IPS-20b (cell line): ENCODE measurements at regions not wholly inside any gene's neighbourhood (a gene's known extent, or its start where the extent isn't known, plus 50 kb on each side); places are given as distances from the start of the nearest gene placed in this dataset.

Source experiments
- H3K27ac ChIP-seq: one replicate; pipeline ENCODE4 v1.5.1; 2013; ENCODE audit warnings: low read length
- H3K27me3 ChIP-seq: 2 replicates; pipeline ENCODE4 v1.6.1; 2013; ENCODE audit warnings: mild to moderate bottlenecking, low read length, inconsistent platforms; ENCODE audit not compliant: insufficient read depth
- H3K36me3 ChIP-seq: 2 replicates; pipeline ENCODE4 v1.6.1; 2013; ENCODE audit warnings: low read depth, mild to moderate bottlenecking, inconsistent platforms, low read length, moderate library complexity; ENCODE audit not compliant: insufficient read depth
- H3K4me1 ChIP-seq: 2 replicates; pipeline ENCODE4 v1.6.1; 2013; ENCODE audit warnings: mild to moderate bottlenecking, control low read depth, inconsistent platforms, low read length, moderate library complexity; ENCODE audit not compliant: insufficient read depth
- H3K4me3 ChIP-seq: 2 replicates; pipeline ENCODE4 v1.5.1; 2013; ENCODE audit warnings: mild to moderate bottlenecking, low read length, inconsistent platforms
- H3K9ac ChIP-seq: 2 replicates; pipeline ENCODE4 v1.6.1; 2013; ENCODE audit warnings: low read depth, mild to moderate bottlenecking, inconsistent platforms, low read length, moderate library complexity
- H3K9me3 ChIP-seq: 2 replicates; pipeline ENCODE4 v1.6.1; 2013; ENCODE audit warnings: mild to moderate bottlenecking, low read depth, low read length, inconsistent platforms; ENCODE audit not compliant: insufficient read depth

- no peak overlapping the region for H3K4me3 ChIP-seq
- H3K27ac ChIP-seq, result no peak overlapping the region
- H3K9ac ChIP-seq, result no peak overlapping the region
- H3K9me3 ChIP-seq, result peaks cover 9% of the 10 kb centered on the region
- no peaks in the 10 kb centered on the region for H3K27me3 ChIP-seq
- no peaks in the 10 kb centered on the region for H3K36me3 ChIP-seq
- no peaks in the 10 kb centered on the region for H3K4me1 ChIP-seq
Measured at GRCh38 chr3:106251160-106251892, 382.5 kb upstream of the CBLB start.

- H3K4me3 ChIP-seq, result no peak overlapping the region
- no peak overlapping the region for H3K27ac ChIP-seq
- H3K9ac ChIP-seq, result no peak overlapping the region
Measured at GRCh38 chr3:106255870-106256248, 387.0 kb upstream of the CBLB start.

GRCh38 chr3:106256249-106256957 is 387.6 kb upstream of the CBLB start:
- no peak overlapping the region for H3K4me3 ChIP-seq
- no peak overlapping the region for H3K27ac ChIP-seq
- H3K27me3 ChIP-seq, result no peaks in the 10 kb centered on the region
- no peak overlapping the region for H3K9ac ChIP-seq
- H3K36me3 ChIP-seq, result no peaks in the 10 kb centered on the region
- peaks cover 3% of the 10 kb centered on the region for H3K9me3 ChIP-seq
- no peaks in the 10 kb centered on the region for H3K4me1 ChIP-seq

More at GRCh38 chr3:106255870-106256248, 387.0 kb upstream of the CBLB start:
- Histone ChIP-seq H3K27me3 (no peaks in the 10 kb centered on the region), H3K9me3 (peaks cover 8% of the 10 kb centered on the region), H3K36me3 (no peaks in the 10 kb centered on the region), H3K4me1 (no peaks in the 10 kb centered on the region)

GRCh38 chr3:106257172-106257571 is 388.4 kb upstream of the CBLB start:
- Histone ChIP-seq H3K9ac (no peak overlapping the region), H3K27me3 (no peaks in the 10 kb centered on the region), H3K4me3 (no peak overlapping the region), H3K4me1 (no peaks in the 10 kb centered on the region), H3K27ac (no peak overlapping the region), H3K9me3 (no peaks in the 10 kb centered on the region; the same call in 1 of the 2 replicates), H3K36me3 (no peaks in the 10 kb centered on the region)

- Histone ChIP-seq H3K27me3 (no peaks in the 10 kb centered on the region), H3K9ac (no peak overlapping the region), H3K27ac (no peak overlapping the region), H3K36me3 (no peaks in the 10 kb centered on the region), H3K4me3 (no peak overlapping the region), H3K9me3 (no peaks in the 10 kb centered on the region), H3K4me1 (no peaks in the 10 kb centered on the region)
Measured at GRCh38 chr3:106261396-106261795, 392.6 kb upstream of the CBLB start.

- no peak overlapping the region for H3K9ac ChIP-seq
- H3K4me3 ChIP-seq, result no peak overlapping the region
- no peak overlapping the region for H3K27ac ChIP-seq
- no peaks in the 10 kb centered on the region for H3K27me3 ChIP-seq
- H3K4me1 ChIP-seq, result no peaks in the 10 kb centered on the region
- H3K36me3 ChIP-seq, result no peaks in the 10 kb centered on the region
- no peaks in the 10 kb centered on the region for H3K9me3 ChIP-seq
Measured at GRCh38 chr3:106261915-106262683, 393.3 kb upstream of the CBLB start.

- H3K4me3 ChIP-seq, result no peak overlapping the region
- no peaks in the 10 kb centered on the region for H3K4me1 ChIP-seq
- H3K27me3 ChIP-seq, result no peaks in the 10 kb centered on the region
- no peak overlapping the region for H3K27ac ChIP-seq
- H3K9ac ChIP-seq, result no peak overlapping the region
- H3K9me3 ChIP-seq, result no peaks in the 10 kb centered on the region
- no peaks in the 10 kb centered on the region for H3K36me3 ChIP-seq
Measured at GRCh38 chr3:106263011-106263410, 394.2 kb upstream of the CBLB start.

GRCh38 chr3:106263546-106263945 is 394.7 kb upstream of the CBLB start:
- Histone ChIP-seq H3K36me3 (no peaks in the 10 kb centered on the region), H3K4me1 (no peaks in the 10 kb centered on the region), H3K9ac (no peak overlapping the region), H3K27me3 (no peaks in the 10 kb centered on the region), H3K27ac (no peak overlapping the region), H3K4me3 (no peak overlapping the region), H3K9me3 (no peaks in the 10 kb centered on the region)

- no peaks in the 10 kb centered on the region for H3K36me3 ChIP-seq
- H3K9me3 ChIP-seq, result no peaks in the 10 kb centered on the region
- no peaks in the 10 kb centered on the region for H3K27me3 ChIP-seq
- H3K9ac ChIP-seq, result no peak overlapping the region
- no peaks in the 10 kb centered on the region for H3K4me1 ChIP-seq
- H3K4me3 ChIP-seq, result no peak overlapping the region
- H3K27ac ChIP-seq, result no peak overlapping the region
Measured at GRCh38 chr3:106265704-106266103, 396.9 kb upstream of the CBLB start.

- no peaks in the 10 kb centered on the region for H3K4me1 ChIP-seq
- H3K36me3 ChIP-seq, result no peaks in the 10 kb centered on the region
- H3K27me3 ChIP-seq, result no peaks in the 10 kb centered on the region
- no peak overlapping the region for H3K9ac ChIP-seq
- H3K4me3 ChIP-seq, result no peak overlapping the region
- H3K9me3 ChIP-seq, result no peaks in the 10 kb centered on the region
- no peak overlapping the region for H3K27ac ChIP-seq
Measured at GRCh38 chr3:106268696-106269095, 399.9 kb upstream of the CBLB start.

GRCh38 chr3:106272302-106272701 is 403.5 kb upstream of the CBLB start:
- H3K27ac ChIP-seq, result no peak overlapping the region
- no peak overlapping the region for H3K4me3 ChIP-seq
- H3K27me3 ChIP-seq, result no peaks in the 10 kb centered on the region
- H3K9ac ChIP-seq, result no peak overlapping the region
- H3K9me3 ChIP-seq, result no peaks in the 10 kb centered on the region
- H3K36me3 ChIP-seq, result no peaks in the 10 kb centered on the region
- no peaks in the 10 kb centered on the region for H3K4me1 ChIP-seq
